ENCODE measurements at regions not wholly inside any gene's neighbourhood (a gene's known extent, or its start where the extent isn't known, plus 50 kb on each side); places are given as distances from the start of the nearest gene placed in this dataset.

- no peak for ATAC-seq
- CTCF ChIA-PET, result no interaction called here
- Mint-ChIP-seq H3K27ac (no peak overlapping the region), H3K27me3 (no peaks in the 10 kb centered on the region), H3K36me3 (no peaks in the 10 kb centered on the region), H3K4me3 (no peak overlapping the region), H3K4me1 (no peaks in the 10 kb centered on the region), H3K9me3 (ENCODE audit: low read depth) (no peaks in the 10 kb centered on the region)
- no peak for DNase-seq
Observed at GRCh38 chr2:2699121-2699505, 368.0 kb upstream of the MYT1L start.

- Mint-ChIP-seq H3K36me3 (no peaks in the 10 kb centered on the region), H3K27me3 (no peaks in the 10 kb centered on the region), H3K9me3 (ENCODE audit: low read depth) (no peaks in the 10 kb centered on the region), H3K27ac (no peak overlapping the region), H3K4me3 (no peak overlapping the region), H3K4me1 (no peaks in the 10 kb centered on the region)
- CTCF ChIA-PET, result interaction anchor here (0.6 kb wide), 1 partner anchor 372 kb away, joined by 3 read pairs; no protein-coding TSS in a partner anchor
- DNase-seq (no peak), ATAC-seq (no peak)
Observed at GRCh38 chr2:2698182-2699120, 367.4 kb upstream of the MYT1L start.

- Mint-ChIP-seq H3K27me3 (no peaks in the 10 kb centered on the region), H3K36me3 (no peaks in the 10 kb centered on the region), H3K27ac (no peak overlapping the region), H3K4me3 (no peak overlapping the region), H3K9me3 (ENCODE audit: low read depth) (no peaks in the 10 kb centered on the region), H3K4me1 (no peaks in the 10 kb centered on the region)
- no peak for ATAC-seq
- DNase-seq, result no peak
- CTCF ChIA-PET, result no interaction called here
Observed at GRCh38 chr2:2696733-2697455, 365.8 kb upstream of the MYT1L start.

GRCh38 chr2:2696325-2696724, 365.2 kb upstream of the MYT1L start:
- no peaks in the 10 kb centered on the region for H3K27me3 Mint-ChIP-seq
- H3K9me3 Mint-ChIP-seq (ENCODE audit: low read depth), result no peaks in the 10 kb centered on the region
- no peaks in the 10 kb centered on the region for H3K4me1 Mint-ChIP-seq
- H3K27ac Mint-ChIP-seq, result no peak overlapping the region
- no peaks in the 10 kb centered on the region for H3K36me3 Mint-ChIP-seq
- ATAC-seq (no peak), DNase-seq (no peak)
- CTCF ChIA-PET, result no interaction called here
- H3K4me3 Mint-ChIP-seq, result no peak overlapping the region

GRCh38 chr2:2694746-2695145, 363.7 kb upstream of the MYT1L start:
- no peak overlapping the region for H3K4me3 Mint-ChIP-seq
- ATAC-seq (no peak), DNase-seq (no peak)
- CTCF ChIA-PET, result no interaction called here
- H3K36me3 Mint-ChIP-seq, result no peaks in the 10 kb centered on the region
- H3K27ac Mint-ChIP-seq, result no peak overlapping the region
- H3K4me1 Mint-ChIP-seq, result no peaks in the 10 kb centered on the region
- no peaks in the 10 kb centered on the region for H3K27me3 Mint-ChIP-seq
- H3K9me3 Mint-ChIP-seq (ENCODE audit: low read depth), result no peaks in the 10 kb centered on the region

GRCh38 chr2:2692599-2693389, 361.7 kb upstream of the MYT1L start:
- H3K4me1 Mint-ChIP-seq, result no peaks in the 10 kb centered on the region
- no peak overlapping the region for H3K4me3 Mint-ChIP-seq
- H3K27me3 Mint-ChIP-seq, result no peaks in the 10 kb centered on the region
- H3K27ac Mint-ChIP-seq, result no peak overlapping the region
- ATAC-seq, result no peak
- H3K36me3 Mint-ChIP-seq, result no peaks in the 10 kb centered on the region
- CTCF ChIA-PET, result no interaction called here
- no peak for DNase-seq
- no peaks in the 10 kb centered on the region for H3K9me3 Mint-ChIP-seq (ENCODE audit: low read depth)

- DNase-seq (no peak), ATAC-seq (no peak)
- H3K36me3 Mint-ChIP-seq, result no peaks in the 10 kb centered on the region
- no peak overlapping the region for H3K27ac Mint-ChIP-seq
- H3K4me1 Mint-ChIP-seq, result no peaks in the 10 kb centered on the region
- CTCF ChIA-PET, result no interaction called here
- no peak overlapping the region for H3K4me3 Mint-ChIP-seq
- H3K9me3 Mint-ChIP-seq (ENCODE audit: low read depth), result no peaks in the 10 kb centered on the region
- H3K27me3 Mint-ChIP-seq, result no peaks in the 10 kb centered on the region
Observed at GRCh38 chr2:2691419-2691818, 360.3 kb upstream of the MYT1L start.

GRCh38 chr2:2690985-2691384, 359.9 kb upstream of the MYT1L start:
- Mint-ChIP-seq H3K27me3 (peaks cover under 1% of the 10 kb centered on the region), H3K4me3 (no peak overlapping the region), H3K36me3 (no peaks in the 10 kb centered on the region), H3K4me1 (no peaks in the 10 kb centered on the region), H3K9me3 (ENCODE audit: low read depth) (no peaks in the 10 kb centered on the region), H3K27ac (no peak overlapping the region)
- CTCF ChIA-PET, result no interaction called here
- ATAC-seq (no peak), DNase-seq (no peak)

GRCh38 chr2:2689306-2689705, 358.2 kb upstream of the MYT1L start:
- Mint-ChIP-seq H3K9me3 (ENCODE audit: low read depth) (no peaks in the 10 kb centered on the region), H3K27me3 (peaks cover 8% of the 10 kb centered on the region), H3K27ac (no peak overlapping the region), H3K4me1 (no peaks in the 10 kb centered on the region), H3K36me3 (no peaks in the 10 kb centered on the region), H3K4me3 (no peak overlapping the region)
- ATAC-seq (no peak), DNase-seq (no peak)
- CTCF ChIA-PET, result no interaction called here

GRCh38 chr2:2688254-2688653, 357.2 kb upstream of the MYT1L start:
- no peak overlapping the region for H3K27ac Mint-ChIP-seq
- no peaks in the 10 kb centered on the region for H3K9me3 Mint-ChIP-seq (ENCODE audit: low read depth)
- peaks cover 8% of the 10 kb centered on the region for H3K27me3 Mint-ChIP-seq
- no peaks in the 10 kb centered on the region for H3K36me3 Mint-ChIP-seq
- ATAC-seq (no peak), DNase-seq (no peak)
- CTCF ChIA-PET, result no interaction called here
- H3K4me3 Mint-ChIP-seq, result no peak overlapping the region
- no peaks in the 10 kb centered on the region for H3K4me1 Mint-ChIP-seq

- no peak for DNase-seq
- H3K36me3 Mint-ChIP-seq, result no peaks in the 10 kb centered on the region
- H3K27ac Mint-ChIP-seq, result no peak overlapping the region
- no peaks in the 10 kb centered on the region for H3K9me3 Mint-ChIP-seq (ENCODE audit: low read depth)
- H3K4me1 Mint-ChIP-seq, result no peaks in the 10 kb centered on the region
- ATAC-seq, result no peak
- H3K4me3 Mint-ChIP-seq, result no peak overlapping the region
- peaks cover 8% of the 10 kb centered on the region for H3K27me3 Mint-ChIP-seq
- CTCF ChIA-PET, result no interaction called here
Observed at GRCh38 chr2:2687745-2688144, 356.7 kb upstream of the MYT1L start.

GRCh38 chr2:2686222-2686621, 355.1 kb upstream of the MYT1L start:
- no peaks in the 10 kb centered on the region for H3K9me3 Mint-ChIP-seq (ENCODE audit: low read depth)
- DNase-seq, result no peak
- no peaks in the 10 kb centered on the region for H3K4me1 Mint-ChIP-seq
- H3K27ac Mint-ChIP-seq, result no peak overlapping the region
- no peak for ATAC-seq
- CTCF ChIA-PET, result no interaction called here
- no peaks in the 10 kb centered on the region for H3K36me3 Mint-ChIP-seq
- H3K4me3 Mint-ChIP-seq, result no peak overlapping the region
- H3K27me3 Mint-ChIP-seq, result peaks cover 14% of the 10 kb centered on the region

- no peak for DNase-seq
- no peaks in the 10 kb centered on the region for H3K36me3 Mint-ChIP-seq
- CTCF ChIA-PET, result no interaction called here
- peaks cover 14% of the 10 kb centered on the region for H3K27me3 Mint-ChIP-seq
- H3K27ac Mint-ChIP-seq, result no peak overlapping the region
- ATAC-seq, result no peak
- no peaks in the 10 kb centered on the region for H3K4me1 Mint-ChIP-seq
- H3K9me3 Mint-ChIP-seq (ENCODE audit: low read depth), result no peaks in the 10 kb centered on the region
- no peak overlapping the region for H3K4me3 Mint-ChIP-seq
Observed at GRCh38 chr2:2683606-2684224, 352.6 kb upstream of the MYT1L start.

All from activated CD8-positive, alpha-beta memory T cell treated with anti-CD3 and anti-CD28 coated beads, Interleukin-2, amount 10 ng/mL, durations not matched to agents 7 days and 5 days (primary cell).